GM18507 (cell line): ENCODE measurements at regions not wholly inside any gene's neighbourhood (a gene's known extent, or its start where the extent isn't known, plus 50 kb on each side); places are given as distances from the start of the nearest gene placed in this dataset.
"Not testable (repeated sequence)": the region's sequence is repeated elsewhere in the genome, so short reads cannot be mapped to it uniquely, and the experiment has no call there.

Source experiments
- DNase-seq: peaks from one replicate; pipeline ENCODE4 v3.0.0; 2011; ENCODE audit warnings: low read depth; ENCODE audit not compliant: insufficient read length; ENCODE audit errors: extremely low spot score
- FAIRE-seq: peaks from 2 replicates; lab custom pipeline; 2011; peaks lifted over from hg19 to GRCh38; lab: Jason Lieb, UNC

- FAIRE-seq, result no peak
These were observed 174.0 kb upstream of the C14orf180 start for GRCh38 chr14:104405360-104406226.

DNA sequence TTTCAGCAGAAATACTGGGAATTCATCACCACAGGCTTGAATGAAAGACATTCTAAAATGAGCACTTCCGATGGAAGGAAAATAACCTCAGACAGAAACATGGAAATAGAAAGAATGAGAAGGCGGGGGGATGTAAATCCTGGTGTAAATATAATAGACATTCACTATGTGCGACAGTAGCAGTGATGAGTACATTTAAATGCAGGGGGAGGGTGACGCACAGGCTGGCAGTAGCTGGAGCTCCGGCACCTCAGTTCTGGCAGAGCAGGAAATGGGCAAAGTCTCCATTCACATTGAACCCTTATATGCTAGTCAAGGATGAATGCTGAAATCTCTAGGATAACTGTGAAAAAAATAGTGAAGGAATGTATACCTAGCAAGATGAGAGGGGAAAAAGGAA is 172.7 kb upstream of the C14orf180 start:
- no peak for FAIRE-seq
- no peak for DNase-seq

More at GRCh38 chr14:104405360-104406226, 174.0 kb upstream of the C14orf180 start:
- DNase-seq, result no peak

DNA sequence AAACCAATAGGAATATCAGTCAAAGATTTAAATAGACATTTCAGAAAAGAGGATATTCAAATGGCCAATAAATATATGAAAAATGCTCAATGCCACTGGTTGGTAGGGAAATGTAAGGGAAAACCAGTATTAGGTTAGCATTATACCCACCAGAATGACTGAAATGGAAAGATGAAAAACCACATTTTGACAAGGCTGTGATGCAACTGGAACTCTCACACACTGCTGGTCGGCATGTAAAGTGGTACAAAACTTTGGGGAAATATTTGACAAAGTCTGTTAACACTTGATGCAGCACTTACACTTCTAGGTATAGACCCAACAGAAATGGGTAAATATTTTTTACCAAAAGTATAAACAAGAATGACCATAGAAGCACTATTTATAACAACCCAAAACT is 163.2 kb upstream of the C14orf180 start:
- no peak for DNase-seq

GRCh38 chr14:104419865-104420505 is 159.6 kb upstream of the C14orf180 start:
- DNase-seq (no peak), FAIRE-seq (peak; percentile 5)

More for the DNA sequence above, 163.2 kb upstream of the C14orf180 start:
- peak; percentile 48 for FAIRE-seq

DNA sequence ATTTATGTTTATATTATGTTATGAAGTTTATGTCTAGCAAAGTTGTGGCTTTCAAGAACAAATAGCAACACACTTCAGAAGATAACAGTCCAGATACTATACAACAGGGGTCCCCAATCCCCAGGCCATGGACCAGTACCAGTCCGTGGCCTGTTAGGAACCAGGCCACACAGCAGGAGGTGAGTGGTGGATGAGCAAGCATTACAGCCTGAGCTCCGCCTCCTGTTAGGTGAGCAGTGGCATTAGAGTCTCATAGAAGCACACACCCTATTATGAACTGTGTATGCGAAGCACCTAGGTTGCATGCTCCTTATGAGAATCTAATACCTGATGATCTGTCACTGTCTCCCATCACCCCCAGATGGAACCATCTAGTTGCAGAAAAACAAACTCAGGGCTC is 159.0 kb upstream of the C14orf180 start:
- not testable (repeated sequence) for FAIRE-seq

DNA sequence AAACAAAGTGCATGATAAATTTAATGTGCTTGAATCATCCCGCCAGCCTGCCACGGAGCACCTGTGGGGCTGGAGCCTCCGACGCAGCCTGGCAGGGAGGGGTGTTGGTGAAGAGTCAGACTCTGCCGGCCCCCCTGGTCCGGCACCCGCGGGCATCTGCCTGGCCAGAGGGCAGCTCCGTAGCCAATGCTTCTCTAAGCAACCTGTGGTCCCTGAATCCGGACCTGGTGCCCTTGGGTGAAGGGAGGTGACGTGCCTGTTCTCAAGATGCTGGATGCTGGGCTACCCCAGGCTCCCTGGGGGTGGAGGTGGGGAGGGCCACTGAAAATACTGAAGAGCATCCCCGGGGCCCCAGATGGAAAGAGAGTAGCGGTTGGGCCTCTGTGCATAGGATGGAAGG is 158.6 kb upstream of the C14orf180 start:
- no peak for FAIRE-seq
- no peak for DNase-seq

More for the DNA sequence above, 159.0 kb upstream of the C14orf180 start:
- not testable (repeated sequence) for DNase-seq

GRCh38 chr14:104421401-104421821 is 158.2 kb upstream of the C14orf180 start:
- no peak for DNase-seq
- no peak for FAIRE-seq

- no peak for FAIRE-seq
- DNase-seq, result no peak
These were observed 157.4 kb upstream of the C14orf180 start for GRCh38 chr14:104421892-104422828.

DNA sequence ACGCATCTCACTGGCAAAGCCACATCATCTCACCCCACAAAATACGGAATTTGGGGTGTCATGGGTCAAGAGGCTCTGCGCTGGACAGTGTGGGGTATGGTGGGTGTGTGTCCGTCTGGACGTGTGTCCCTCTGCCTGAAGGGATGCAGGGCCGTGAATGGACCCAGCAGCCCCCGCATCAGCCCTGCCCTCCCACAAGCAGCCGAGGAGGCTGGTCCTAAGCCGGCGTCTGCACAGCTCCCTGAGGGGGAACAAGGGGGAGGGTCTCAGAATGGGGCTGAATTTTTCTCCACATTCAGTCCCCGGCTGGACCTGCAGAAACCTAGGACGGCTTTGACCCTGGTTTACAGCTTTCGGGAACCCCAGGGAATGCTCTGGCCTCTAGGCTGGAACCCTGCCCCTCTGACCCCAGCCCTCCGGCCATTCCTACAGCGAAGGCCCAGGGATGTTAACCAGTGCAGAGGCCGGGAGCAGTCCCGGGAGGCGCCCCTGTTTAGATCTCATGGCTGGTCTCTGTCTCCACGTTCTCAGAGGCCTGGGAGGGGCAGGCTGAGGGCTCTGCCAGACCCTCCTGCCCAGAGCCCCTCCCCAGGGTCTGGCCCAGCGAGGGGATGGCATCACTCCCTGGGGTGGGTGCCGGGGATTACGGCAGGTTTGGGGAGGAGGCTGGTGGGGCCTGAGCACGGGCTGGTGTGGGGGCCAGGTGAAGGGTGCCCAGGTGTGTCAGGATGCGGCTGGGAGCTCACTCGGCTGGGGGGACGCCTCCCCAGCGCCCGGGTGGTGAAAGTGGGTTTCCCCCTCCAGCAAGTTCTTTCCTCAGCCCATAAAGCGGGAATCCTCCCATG is 156.5 kb upstream of the C14orf180 start:
- DNase-seq (no peak), FAIRE-seq (no peak)

GRCh38 chr14:104423701-104424405 is 155.7 kb upstream of the C14orf180 start:
- FAIRE-seq, result no peak
- no peak for DNase-seq

- no peak for DNase-seq
- no peak for FAIRE-seq
These were observed 155.0 kb upstream of the C14orf180 start for GRCh38 chr14:104424406-104425072.

GRCh38 chr14:104425171-104425681 is 154.3 kb upstream of the C14orf180 start:
- no peak for FAIRE-seq
- DNase-seq, result no peak

- FAIRE-seq, result no peak
These were observed 153.6 kb upstream of the C14orf180 start for GRCh38 chr14:104425763-104426646.

DNA sequence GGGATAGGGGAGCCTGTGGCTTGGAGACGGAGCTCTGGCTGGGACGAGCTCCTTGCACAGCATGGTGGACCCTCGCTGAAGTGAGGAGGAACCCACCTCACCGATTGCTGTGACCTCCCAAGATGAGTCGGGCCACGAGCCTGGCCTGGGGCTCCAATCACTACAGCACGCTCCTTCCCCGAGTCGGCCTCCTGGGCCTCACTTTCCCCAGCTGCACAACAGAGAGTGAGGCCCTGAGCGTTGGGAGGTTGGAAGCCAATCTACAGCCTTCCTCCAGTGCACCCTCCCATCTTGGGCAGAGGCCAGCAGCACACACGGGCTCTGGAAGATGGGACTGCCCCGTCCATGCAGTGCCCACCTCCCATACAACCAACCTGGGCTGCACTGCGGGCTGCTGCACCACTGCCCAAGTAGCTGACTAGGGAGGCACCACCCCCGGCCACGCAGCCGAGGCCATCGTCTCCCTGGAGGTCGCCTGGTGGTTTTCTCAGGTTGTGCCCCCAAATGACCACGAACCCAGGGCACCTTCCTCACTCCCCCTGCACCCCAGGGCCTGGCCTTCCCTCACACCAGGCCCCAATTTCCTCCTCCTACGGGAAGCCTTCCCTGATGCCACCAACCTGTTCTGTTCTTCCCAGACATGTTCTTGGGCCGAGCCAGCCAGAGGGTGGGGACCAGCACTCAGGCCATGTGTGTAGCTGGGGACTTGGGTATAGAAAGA is 152.3 kb upstream of the C14orf180 start:
- no peak for DNase-seq
- no peak for FAIRE-seq

More at GRCh38 chr14:104425763-104426646, 153.6 kb upstream of the C14orf180 start:
- DNase-seq, result no peak

DNA sequence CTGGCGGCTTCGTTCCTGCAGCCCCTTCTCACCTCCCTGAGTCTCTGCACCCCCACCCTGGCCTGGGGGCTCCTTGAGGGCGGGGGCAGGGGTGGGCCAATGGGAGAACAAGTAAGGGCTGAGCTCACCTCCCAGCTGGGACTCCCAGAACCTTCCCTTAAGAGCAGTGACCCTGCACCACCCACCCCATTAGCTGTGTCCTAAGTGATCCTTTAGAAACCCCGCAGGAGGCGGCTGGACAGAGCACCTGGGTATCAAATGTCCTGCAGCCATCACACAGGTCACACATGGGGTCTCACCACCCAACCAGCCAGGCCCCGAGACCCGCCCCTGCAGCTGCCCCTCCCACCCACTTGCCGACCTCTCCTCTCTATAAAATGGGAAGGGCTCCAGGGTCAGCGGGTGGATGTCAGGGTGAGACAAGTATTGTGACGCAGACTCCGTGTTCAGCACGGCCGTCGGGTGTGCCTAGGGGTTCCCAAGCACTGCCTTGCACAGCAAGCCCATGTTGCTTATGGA is 151.2 kb upstream of the C14orf180 start:
- FAIRE-seq, result no peak

DNA sequence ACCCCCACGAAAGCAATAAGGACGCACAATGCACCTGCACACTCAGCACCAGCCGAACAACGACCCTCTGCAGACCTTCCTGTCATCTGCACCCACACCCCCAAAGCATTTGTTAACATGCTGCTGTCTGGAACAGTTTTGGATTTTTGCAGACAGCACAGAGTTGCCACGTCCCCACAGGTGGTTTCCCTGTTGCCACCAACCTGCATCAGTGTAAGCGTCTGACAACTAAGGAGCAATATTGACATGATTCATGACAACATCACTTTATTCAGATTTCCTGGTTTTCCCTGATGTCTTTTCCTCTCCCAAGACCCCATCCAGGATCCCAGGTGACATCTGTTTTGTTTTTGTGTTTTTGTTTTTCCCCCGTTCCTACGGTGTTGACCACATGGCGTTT is 150.7 kb upstream of the C14orf180 start:
- DNase-seq (no peak), FAIRE-seq (no peak)

More for the DNA sequence above, 151.2 kb upstream of the C14orf180 start:
- no peak for DNase-seq
